ENCODE measurements at regions not wholly inside any gene's neighbourhood (a gene's known extent, or its start where the extent isn't known, plus 50 kb on each side); places are given as distances from the start of the nearest gene placed in this dataset.
"Not testable (repeated sequence)": the region's sequence is repeated elsewhere in the genome, so short reads cannot be mapped to it uniquely, and the experiment has no call there.

DNA sequence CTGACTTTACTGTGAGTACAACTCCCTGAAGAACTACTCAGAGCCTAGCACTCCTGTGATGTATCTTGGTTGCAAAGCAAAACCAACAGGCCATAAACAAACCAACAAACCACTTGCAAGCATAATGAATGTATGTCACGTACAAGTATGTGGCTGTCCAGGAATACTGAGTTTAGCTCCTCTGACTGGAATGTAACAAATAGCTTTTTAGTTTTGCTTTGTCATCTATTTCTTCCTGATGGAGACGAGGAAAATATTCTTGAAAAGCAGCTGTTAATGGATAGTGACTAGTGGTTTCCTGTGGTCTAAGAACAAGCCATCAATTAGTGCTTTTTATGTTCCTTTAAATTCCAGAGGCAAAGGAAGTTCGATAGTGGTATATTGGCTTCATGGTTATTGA is 101.9 kb upstream of the LY86 start:
- 0 out of 2 replicates have a peak, but pooled peaks cover 4% of the 10 kb centered on the region for H3K27me3 ChIP-seq (ENCODE audit: low read depth, low read length)
- no peaks in the 10 kb centered on the region for H3K9me3 ChIP-seq (ENCODE audit: insufficient read depth, low read length)
- no peak overlapping the region for H3K9ac ChIP-seq (ENCODE audit: low read length)
- TF ChIP-seq CTCF (IDR thresholded peaks at IDR 0.05; ENCODE audit: low read depth, low read length) (no peak), EZH2phosphoT487 (IDR thresholded peaks at IDR 0.05; ENCODE audit: low read depth) (no peak)
- H3K4me1 ChIP-seq (ENCODE audit: low read length), result no peaks in the 10 kb centered on the region
- H3K4me2 ChIP-seq (ENCODE audit: low read length), result no peak overlapping the region
- H2AFZ ChIP-seq (ENCODE audit: low read depth, low read length), result no peak overlapping the region
- H3K4me3 ChIP-seq (ENCODE audit: low read length), result no peak overlapping the region
- H3K79me2 ChIP-seq (ENCODE audit: low read length), result no peaks in the 10 kb centered on the region
- H4K20me1 ChIP-seq (ENCODE audit: insufficient read depth, low read length), result no peaks in the 10 kb centered on the region
- no peak overlapping the region for H3K27ac ChIP-seq (ENCODE audit: low read length)
- no peaks in the 10 kb centered on the region for H3K36me3 ChIP-seq (replicated peaks; ENCODE audit: low read depth, low read length)

DNA sequence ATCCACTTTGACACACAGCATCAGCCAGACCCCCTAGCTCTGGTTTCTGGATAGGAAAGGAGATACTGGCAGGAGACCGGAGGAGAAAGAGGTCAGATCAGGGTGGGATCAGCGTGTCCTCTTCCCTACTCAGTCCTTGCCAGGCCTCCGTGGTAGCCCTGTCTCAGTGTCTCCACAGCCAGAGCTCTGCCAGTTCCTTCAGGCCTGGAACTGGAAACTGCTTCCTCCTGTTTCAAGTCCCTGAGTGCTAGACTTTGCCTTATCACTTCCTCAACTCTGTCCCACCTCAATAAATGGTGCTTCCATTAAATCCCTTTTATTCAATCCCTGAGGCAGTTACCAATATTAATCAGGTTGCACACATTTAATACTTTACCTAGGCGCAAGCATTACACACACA is 96.8 kb upstream of the LY86 start:
- no peaks in the 10 kb centered on the region for H3K79me2 ChIP-seq (ENCODE audit: low read length)
- H4K20me1 ChIP-seq (ENCODE audit: insufficient read depth, low read length), result no peaks in the 10 kb centered on the region
- no peak overlapping the region for H3K27ac ChIP-seq (ENCODE audit: low read length)
- no peak for TF ChIP-seq EZH2phosphoT487 (IDR thresholded peaks at IDR 0.05; ENCODE audit: low read depth)
- TF ChIP-seq CTCF (IDR thresholded peaks at IDR 0.05; ENCODE audit: low read depth, low read length), result no peak
- H3K4me3 ChIP-seq (ENCODE audit: low read length), result no peak overlapping the region
- H3K9ac ChIP-seq (ENCODE audit: low read length), result no peak overlapping the region
- no peaks in the 10 kb centered on the region for H3K27me3 ChIP-seq (ENCODE audit: low read depth, low read length)
- no peak overlapping the region for H2AFZ ChIP-seq (ENCODE audit: low read depth, low read length)
- H3K36me3 ChIP-seq (replicated peaks; ENCODE audit: low read depth, low read length), result no peaks in the 10 kb centered on the region
- H3K9me3 ChIP-seq (ENCODE audit: insufficient read depth, low read length), result no peaks in the 10 kb centered on the region
- no peaks in the 10 kb centered on the region for H3K4me1 ChIP-seq (ENCODE audit: low read length)
- no peak overlapping the region for H3K4me2 ChIP-seq (ENCODE audit: low read length)

DNA sequence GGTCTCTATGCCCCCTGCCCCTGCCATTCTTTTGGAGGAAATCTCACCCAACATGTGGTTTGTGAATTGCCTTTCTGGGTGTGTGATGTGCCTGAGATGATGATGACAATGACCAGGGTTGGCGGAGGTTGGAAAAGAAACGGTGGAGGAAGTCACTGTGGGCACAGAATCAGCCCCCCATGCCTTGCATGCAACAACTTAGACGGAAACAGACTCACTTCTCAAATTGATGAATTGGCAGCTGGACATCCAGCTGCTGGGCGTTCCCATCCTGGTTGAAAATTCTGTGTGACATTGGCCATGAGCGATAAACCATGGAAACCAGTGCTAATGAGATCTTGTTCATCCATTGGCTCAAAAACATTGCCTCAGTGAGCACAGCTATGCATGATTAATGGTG is 95.8 kb upstream of the LY86 start:
- H3K4me2 ChIP-seq (ENCODE audit: low read length), result no peak overlapping the region
- H3K9ac ChIP-seq (ENCODE audit: low read length), result no peak overlapping the region
- no peaks in the 10 kb centered on the region for H3K36me3 ChIP-seq (replicated peaks; ENCODE audit: low read depth, low read length)
- no peaks in the 10 kb centered on the region for H3K4me1 ChIP-seq (ENCODE audit: low read length)
- no peak overlapping the region for H3K4me3 ChIP-seq (ENCODE audit: low read length)
- H4K20me1 ChIP-seq (ENCODE audit: insufficient read depth, low read length), result no peaks in the 10 kb centered on the region
- H2AFZ ChIP-seq (ENCODE audit: low read depth, low read length), result no peak overlapping the region
- H3K9me3 ChIP-seq (ENCODE audit: insufficient read depth, low read length), result no peaks in the 10 kb centered on the region
- H3K27ac ChIP-seq (ENCODE audit: low read length), result no peak overlapping the region
- TF ChIP-seq CTCF (IDR thresholded peaks at IDR 0.05; ENCODE audit: low read depth, low read length) (no peak), EZH2phosphoT487 (IDR thresholded peaks at IDR 0.05; ENCODE audit: low read depth) (no peak)
- no peaks in the 10 kb centered on the region for H3K27me3 ChIP-seq (ENCODE audit: low read depth, low read length)
- H3K79me2 ChIP-seq (ENCODE audit: low read length), result no peaks in the 10 kb centered on the region

GRCh38 chr6:6494139-6494538 is 94.4 kb upstream of the LY86 start:
- H3K4me3 ChIP-seq (ENCODE audit: low read length); H3K4me1 ChIP-seq (ENCODE audit: low read length); H3K27me3 ChIP-seq (ENCODE audit: low read depth, low read length); H2AFZ ChIP-seq (ENCODE audit: low read depth, low read length); H3K36me3 ChIP-seq (replicated peaks; ENCODE audit: low read depth, low read length); H3K79me2 ChIP-seq (ENCODE audit: low read length); H3K27ac ChIP-seq (ENCODE audit: low read length); H3K4me2 ChIP-seq (ENCODE audit: low read length); H3K9ac ChIP-seq (ENCODE audit: low read length); H4K20me1 ChIP-seq (ENCODE audit: insufficient read depth, low read length); H3K9me3 ChIP-seq (ENCODE audit: insufficient read depth, low read length): not testable (repeated sequence)

DNA sequence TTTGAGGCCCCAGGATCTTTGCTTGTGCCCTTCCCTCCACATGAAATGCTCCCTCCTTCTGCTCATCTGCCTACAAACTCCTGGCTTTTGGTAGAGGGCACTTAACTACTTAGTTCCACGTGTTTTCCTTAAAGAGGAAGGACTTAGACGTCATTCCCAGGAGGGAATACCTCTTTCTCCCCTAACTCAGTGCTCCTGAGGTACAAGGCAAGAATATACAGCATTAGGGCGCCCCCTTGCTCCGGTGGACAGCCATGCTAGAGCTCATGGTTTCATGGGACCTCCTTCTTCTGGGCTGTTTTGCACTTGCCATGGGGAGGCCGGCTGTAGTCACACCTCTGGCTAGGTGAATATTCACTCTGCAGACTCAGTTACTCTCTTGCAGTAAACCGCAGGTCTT is 93.8 kb upstream of the LY86 start:
- H3K4me1 ChIP-seq (ENCODE audit: low read length), result no peaks in the 10 kb centered on the region
- H3K4me2 ChIP-seq (ENCODE audit: low read length), result no peak overlapping the region
- no peak overlapping the region for H3K9ac ChIP-seq (ENCODE audit: low read length)
- H3K27ac ChIP-seq (ENCODE audit: low read length), result no peak overlapping the region
- H3K79me2 ChIP-seq (ENCODE audit: low read length), result no peaks in the 10 kb centered on the region
- no peaks in the 10 kb centered on the region for H3K9me3 ChIP-seq (ENCODE audit: insufficient read depth, low read length)
- no peaks in the 10 kb centered on the region for H4K20me1 ChIP-seq (ENCODE audit: insufficient read depth, low read length)
- 0 out of 2 replicates have a peak, but pooled peaks cover 2% of the 10 kb centered on the region for H3K27me3 ChIP-seq (ENCODE audit: low read depth, low read length)
- H3K4me3 ChIP-seq (ENCODE audit: low read length), result no peak overlapping the region
- no peaks in the 10 kb centered on the region for H3K36me3 ChIP-seq (replicated peaks; ENCODE audit: low read depth, low read length)
- no peak for TF ChIP-seq EZH2phosphoT487 (IDR thresholded peaks at IDR 0.05; ENCODE audit: low read depth)
- TF ChIP-seq CTCF (IDR thresholded peaks at IDR 0.05; ENCODE audit: low read depth, low read length), result peak; percentile 80
- no peak overlapping the region for H2AFZ ChIP-seq (ENCODE audit: low read depth, low read length)
